H1 (cell line): ENCODE measurements at regions not wholly inside any gene's neighbourhood (a gene's known extent, or its start where the extent isn't known, plus 50 kb on each side); places are given as distances from the start of the nearest gene placed in this dataset.

ENCODE experiments used
- CTCF ChIA-PET: fragments of 300-600 bp; sonication (Branson Sonifier 250); formaldehyde crosslinking; loops from one replicate; lab custom pipeline; 2021; ENCODE audit not compliant: partially characterized antibody; lab: Charles Lee
- POLR2A ChIA-PET: fragments of 300-600 bp; sonication (Branson Sonifier 250); formaldehyde crosslinking; loops from one replicate; lab custom pipeline; 2021; ENCODE audit warnings: inconsistent platforms; ENCODE audit not compliant: partially characterized antibody; lab: Charles Lee
- DNase-seq, 2 experiments: peaks; one replicate each; pipeline versions ENCODE4 v3.0.0 to v3.0.0-alpha.2; 2010 to 2022; ENCODE audit warnings: low spot score in 2 of 2, low read depth in 1 of 2, mixed read lengths in 1 of 2
- FAIRE-seq: peaks from 2 replicates; lab custom pipeline; 2011; peaks lifted over from hg19 to GRCh38; lab: Jason Lieb, UNC
- H2AFZ ChIP-seq: 2 replicates; pipeline ENCODE4 v1.8.1; 2012; ENCODE audit warnings: low read length, inconsistent platforms
- H2AK5ac ChIP-seq: 2 replicates; pipeline ENCODE4 v1.6.1; 2013; ENCODE audit warnings: low read depth, low read length
- H2BK120ac ChIP-seq: replicated peaks from 2 replicates; pipeline ENCODE3; 2013; ENCODE audit warnings: low read depth, low read length, inconsistent platforms
- H2BK12ac ChIP-seq: 2 replicates; pipeline ENCODE4 v1.6.1; 2013; ENCODE audit warnings: low read depth, low read length
- H2BK15ac ChIP-seq: 2 replicates; pipeline ENCODE4 v1.6.1; 2013; ENCODE audit warnings: low read length
- H2BK20ac ChIP-seq: 2 replicates; pipeline ENCODE4 v1.6.1; 2013; ENCODE audit warnings: low read length
- H2BK5ac ChIP-seq: 2 replicates; pipeline ENCODE4 v1.6.1; 2013; ENCODE audit warnings: low read depth, low read length
- H3K14ac ChIP-seq: 2 replicates; pipeline ENCODE4 v1.6.1; 2013; ENCODE audit warnings: inconsistent platforms; ENCODE audit not compliant: insufficient read length
- H3K18ac ChIP-seq: 2 replicates; pipeline ENCODE4 v1.6.1; 2013; ENCODE audit warnings: low read length; ENCODE audit errors: extremely low read depth
- H3K23ac ChIP-seq: 2 replicates; pipeline ENCODE4 v1.6.1; 2013; ENCODE audit warnings: inconsistent platforms; ENCODE audit not compliant: insufficient read length
- H3K23me2 ChIP-seq: 2 replicates; pipeline ENCODE4 v1.6.1; 2013; ENCODE audit warnings: low read depth, low read length
- H3K27ac ChIP-seq: 2 replicates; pipeline ENCODE4 v1.6.1; 2011; ENCODE audit warnings: low read depth, low read length, inconsistent platforms
- H3K27me3 ChIP-seq, 4 experiments: replicated peaks in 1 of 4; 1 replicate in 1 of 4; 2 replicates in 3 of 4; pipeline versions ENCODE4 v1.6.1 to v1.8.1; 2011 to 2013; ENCODE audit warnings: low read length in 3 of 4, mild to moderate bottlenecking in 3 of 4, inconsistent platforms in 2 of 4, mixed read lengths in 2 of 4, moderate library complexity in 1 of 4; ENCODE audit not compliant: control insufficient read depth in 3 of 4, insufficient read depth in 3 of 4; ENCODE audit errors: extremely low read depth in 1 of 4
- H3K36me3 ChIP-seq, 4 experiments: 2 replicates each; pipeline versions ENCODE4 v1.6.1 to v1.8.1; 2011 to 2013; ENCODE audit warnings: mild to moderate bottlenecking in 4 of 4, low read length in 3 of 4, moderate library complexity in 2 of 4, control low read depth in 1 of 4, inconsistent platforms in 1 of 4; ENCODE audit not compliant: insufficient read depth in 4 of 4, control insufficient read depth in 2 of 4
- H3K4ac ChIP-seq: replicated peaks from 2 replicates; pipeline ENCODE3; 2013; ENCODE audit warnings: low read length, low read depth, mixed read lengths, inconsistent platforms; ENCODE audit not compliant: insufficient read length
- H3K4me1 ChIP-seq, 4 experiments: replicated peaks in 1 of 4; 1 replicate in 1 of 4; 2 replicates in 3 of 4; pipeline versions ENCODE4 v1.6.1 to v1.8.1; 2011 to 2013; ENCODE audit warnings: low read length in 3 of 4, inconsistent platforms in 2 of 4, mixed read lengths in 1 of 4; ENCODE audit not compliant: insufficient read depth in 4 of 4, control insufficient read depth in 3 of 4
- H3K4me2 ChIP-seq, 2 experiments: 2 replicates each; pipeline versions ENCODE4 v1.6.1 to v1.8.1; 2011 to 2013; ENCODE audit warnings: low read depth in 2 of 2, low read length in 2 of 2, control low read depth in 1 of 2, inconsistent platforms in 1 of 2, mild to moderate bottlenecking in 1 of 2; ENCODE audit not compliant: insufficient read depth in 1 of 2
- H3K4me3 ChIP-seq, 4 experiments: fragments of 200-600, 300-600 bp in 1 of 4; sonication (generic), shearing (Covaris generic), sonication (Bioruptor Twin) in 1 of 4; 2 replicates each; pipeline versions ENCODE4 v1.5.1 to v1.8.1; 2011 to 2016; ENCODE audit warnings: low read length in 4 of 4, low read depth in 3 of 4, control low read depth in 2 of 4, inconsistent platforms in 2 of 4, mild to moderate bottlenecking in 2 of 4, mixed read lengths in 1 of 4, moderate library complexity in 1 of 4; ENCODE audit not compliant: insufficient read depth in 2 of 4; ENCODE audit errors: extremely low read depth in 1 of 4
- H3K56ac ChIP-seq: replicated peaks from 2 replicates; pipeline ENCODE3; 2013; ENCODE audit warnings: low read depth, mild to moderate bottlenecking, mixed read lengths, low read length, inconsistent platforms; ENCODE audit not compliant: insufficient read length
- H3K79me1 ChIP-seq: 2 replicates; pipeline ENCODE4 v1.6.1; 2013; ENCODE audit warnings: low read depth, low read length, control low read depth
- H3K79me2 ChIP-seq, 2 experiments: 2 replicates each; pipeline versions ENCODE4 v1.6.1 to v1.8.1; 2012 to 2013; ENCODE audit warnings: low read length in 2 of 2, mild to moderate bottlenecking in 2 of 2, inconsistent platforms in 1 of 2; ENCODE audit not compliant: insufficient read depth in 2 of 2, control insufficient read depth in 1 of 2
- H3K9ac ChIP-seq, 4 experiments: replicated peaks in 1 of 4; 1 replicate in 1 of 4; 2 replicates in 3 of 4; pipeline versions ENCODE4 v1.6.1 to v1.8.1; 2011 to 2013; ENCODE audit warnings: low read depth in 3 of 4, low read length in 3 of 4, control low read depth in 2 of 4, mild to moderate bottlenecking in 2 of 4, moderate library complexity in 2 of 4, inconsistent platforms in 1 of 4; ENCODE audit errors: extremely low read depth in 1 of 4
- H3K9me3 ChIP-seq, 2 experiments: 2 replicates each; pipeline versions ENCODE4 v1.6.1 to v1.8.1; 2012 to 2013; ENCODE audit warnings: mild to moderate bottlenecking in 2 of 2, moderate library complexity in 2 of 2, control low read depth in 1 of 2, inconsistent platforms in 1 of 2, low read depth in 1 of 2, low read length in 1 of 2, mixed read lengths in 1 of 2; ENCODE audit not compliant: insufficient read depth in 2 of 2
- H4K20me1 ChIP-seq, 2 experiments: replicated peaks in 1 of 2; 2 replicates each; pipeline versions ENCODE3 to v1.8.1; 2011 to 2013; ENCODE audit warnings: inconsistent platforms in 2 of 2, low read length in 2 of 2, mild to moderate bottlenecking in 1 of 2; ENCODE audit not compliant: insufficient read depth in 2 of 2, control insufficient read depth in 1 of 2
- H4K5ac ChIP-seq: 2 replicates; pipeline ENCODE4 v1.6.1; 2013; ENCODE audit warnings: low read length, low read depth, mixed read lengths, inconsistent platforms; ENCODE audit not compliant: insufficient read length
- H4K8ac ChIP-seq: 2 replicates; pipeline ENCODE4 v1.8.0; 2013; ENCODE audit warnings: mild to moderate bottlenecking, moderate library complexity, low read length, inconsistent platforms; ENCODE audit not compliant: insufficient read depth; ENCODE audit errors: extremely low read depth
- H4K91ac ChIP-seq: replicated peaks from 2 replicates; pipeline ENCODE3; 2013; ENCODE audit warnings: low read length, mixed read lengths, inconsistent platforms; ENCODE audit not compliant: insufficient read length
- ASH2L ChIP-seq: fragments of 200-600, 300-600 bp; sonication (generic); IDR thresholded peaks from one replicate; pipeline ENCODE4 v1.7.1; 2017; ENCODE audit warnings: low read length
- CTBP2 ChIP-seq: IDR thresholded peaks from 2 replicates; pipeline ENCODE4 v1.7.0; 2011; ENCODE audit warnings: borderline replicate concordance, mild to moderate bottlenecking, moderate library complexity, mixed read lengths, low read length; ENCODE audit not compliant: insufficient read depth, insufficient read length
- EGR1 ChIP-seq: IDR thresholded peaks from 2 replicates; pipeline ENCODE4 v1.6.1; 2011; ENCODE audit warnings: low read depth, low read length, borderline replicate concordance
- POLR2AphosphoS5 ChIP-seq: IDR thresholded peaks from 2 replicates; pipeline ENCODE4 v1.6.1; 2011; ENCODE audit warnings: low read depth, low read length
- SAP30 ChIP-seq: fragments of 300-600 bp; sonication (generic); IDR thresholded peaks from 2 replicates; pipeline ENCODE4 v1.7.1; 2012; ENCODE audit warnings: low read length, moderate library complexity, mild to moderate bottlenecking, inconsistent platforms; ENCODE audit not compliant: insufficient read depth, insufficient replicate concordance
- TCF12 ChIP-seq: IDR thresholded peaks from 2 replicates; pipeline ENCODE4 v1.6.1; 2011; ENCODE audit warnings: low read depth, mild to moderate bottlenecking, low read length
- TEAD4 ChIP-seq: IDR thresholded peaks from 2 replicates; pipeline ENCODE4 v1.6.1; 2012; ENCODE audit warnings: low read depth, low read length, inconsistent platforms, mixed read lengths
- WGBS, 2 experiments: shearing (Covaris generic) in 1 of 2; methylation state at CpG; one replicate each; pipeline versions ENCODE4 v1.1.6 to v1.1.7; 2013 to 2015; ENCODE audit warnings: low lambda C conversion rate in 2 of 2, mixed read lengths in 2 of 2, inconsistent platforms in 1 of 2, low coverage in 1 of 2, missing lambda C conversion rate in 1 of 2; ENCODE audit not compliant: insufficient replicate concordance in 2 of 2, insufficient coverage in 1 of 2, insufficient read length in 1 of 2; ENCODE audit errors: extremely low coverage in 1 of 2, missing lambda C conversion rate in 1 of 2; 5-methylcytosine and 5-hydroxymethylcytosine counted together

DNA sequence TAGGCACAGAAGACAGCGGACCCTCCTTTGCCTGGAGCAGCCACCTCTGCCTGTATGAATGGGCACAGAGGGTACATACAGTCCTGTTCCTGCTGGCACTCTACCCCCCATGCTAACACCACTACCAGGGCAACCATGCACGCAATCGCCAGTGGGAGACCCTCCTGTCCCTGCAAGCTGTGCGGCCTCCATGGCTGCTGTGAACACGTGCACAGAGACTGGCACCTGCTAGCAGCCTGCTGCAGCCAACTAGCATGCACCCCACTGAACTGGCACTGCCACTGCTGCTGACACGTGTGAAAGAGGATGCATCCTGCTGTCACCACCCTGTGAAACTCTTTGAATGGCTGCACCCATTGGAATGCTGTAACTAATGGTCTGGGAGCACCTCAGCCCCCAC lies 885.2 kb upstream of the ARRDC3 start:
- Histone ChIP-seq H3K27me3 (no peaks in the 10 kb centered on the region), H2AK5ac (no peak overlapping the region), H3K79me2 (no peaks in the 10 kb centered on the region), H3K27ac (no peak overlapping the region), H3K9ac (no peak overlapping the region), H3K4me1 (no peaks in the 10 kb centered on the region; a peak in 2 of 7 replicates), H3K4me2 (no peak overlapping the region), H3K36me3 (no peaks in the 10 kb centered on the region), H3K4me3 (no peak overlapping the region), H3K9me3 (no peaks in the 10 kb centered on the region), H2BK5ac (no peak overlapping the region; the same call in 1 of the 2 replicates), H4K20me1 (no peaks in the 10 kb centered on the region), H3K4ac (no peak overlapping the region), H2BK120ac (no peak overlapping the region), H3K14ac (no peak overlapping the region), H2BK12ac (no peak overlapping the region), H3K56ac (no peak overlapping the region), H4K5ac (no peak overlapping the region), H3K23me2 (no peaks in the 10 kb centered on the region; the same call in 1 of the 2 replicates), H3K18ac (no peak overlapping the region), H2BK20ac (no peak overlapping the region), H2BK15ac (no peak overlapping the region), H3K23ac (no peak overlapping the region), H3K79me1 (no peaks in the 10 kb centered on the region), H2AFZ (no peak overlapping the region), H4K8ac (no peak overlapping the region), H4K91ac (no peak overlapping the region)
- ChIA-PET POLR2A (no interaction called here), CTCF (no interaction called here)
- FAIRE-seq, result no peak
- 96% methylated on average over 6 of the region's 6 CpGs; no CpG with 5 or more reads in 1 of the 2 experiments for WGBS, 2 experiments
- no peak for DNase-seq
- TF ChIP-seq SAP30, result no peak
- no peak for TF ChIP-seq TCF12
- TF ChIP-seq EGR1, result no peak
- no peak for TF ChIP-seq ASH2L
- TF ChIP-seq POLR2AphosphoS5, result no peak
- TF ChIP-seq CTBP2, result no peak
- TF ChIP-seq TEAD4, result no peak
